PC-9 (cell line): ENCODE measurements at regions not wholly inside any gene's neighbourhood (a gene's known extent, or its start where the extent isn't known, plus 50 kb on each side); places are given as distances from the start of the nearest gene placed in this dataset.

Source experiments
- BruUV-seq: library from RNA; stranded (reverse); fragments of 400-500 nt; replicated peaks from 2 replicates; lab custom pipeline; 2021; lab: Mats Ljungman, UMichigan
- CTCF ChIA-PET: fragments of 300-600 bp; sonication (Branson Sonifier 250); formaldehyde crosslinking; loops from one replicate; lab custom pipeline; 2022; ENCODE audit warnings: antibody characterized with exemption; lab: Charles Lee
- POLR2A ChIA-PET: fragments of 300-600 bp; sonication (Branson Sonifier 250); formaldehyde crosslinking; loops from one replicate; lab custom pipeline; 2022; ENCODE audit warnings: antibody characterized with exemption; ENCODE audit not compliant: unreplicated experiment; lab: Charles Lee
- DNase-seq, 2 experiments: peaks; one replicate each; pipeline versions ENCODE4 v3.0.0 to v3.0.0-alpha.2; 2015 to 2022; ENCODE audit warnings: mixed read lengths in 1 of 2
- H2AFZ ChIP-seq: fragments of 200-600 bp; sonication (generic); 2 replicates; pipeline ENCODE4 v1.8.1; 2017; ENCODE audit warnings: antibody characterized with exemption
- H3F3A ChIP-seq: fragments of 200-600 bp; sonication (generic); 2 replicates; pipeline ENCODE4 v1.8.1; 2017; ENCODE audit warnings: antibody characterized with exemption, mild to moderate bottlenecking, low read depth; ENCODE audit not compliant: insufficient read depth
- H3K27ac ChIP-seq: fragments of 200-600 bp; sonication (generic); 2 replicates; pipeline ENCODE4 v1.6.1; 2016; ENCODE audit warnings: mixed run types
- H3K27me3 ChIP-seq: fragments of 200-600 bp; sonication (generic); 2 replicates; pipeline ENCODE4 v1.6.1; 2016; ENCODE audit warnings: low read depth, mixed run types; ENCODE audit not compliant: insufficient read depth
- H3K36me3 ChIP-seq: fragments of 200-600 bp; sonication (generic); 2 replicates; pipeline ENCODE4 v1.6.1; 2016; ENCODE audit warnings: low read depth, mixed run types
- H3K4me1 ChIP-seq: fragments of 200-600 bp; sonication (generic); replicated peaks from 2 replicates; pipeline ENCODE4 v1.6.1; 2016; ENCODE audit warnings: mixed run types; ENCODE audit not compliant: insufficient read depth
- H3K4me2 ChIP-seq: fragments of 200-600 bp; sonication (generic); 2 replicates; pipeline ENCODE4 v1.6.1; 2017; ENCODE audit warnings: mixed run types
- H3K4me3 ChIP-seq: fragments of 200-600 bp; sonication (generic); 2 replicates; pipeline ENCODE4 v1.6.1; 2016; ENCODE audit warnings: mixed run types
- H3K79me2 ChIP-seq: fragments of 200-600 bp; sonication (generic); 2 replicates; pipeline ENCODE4 v1.6.1; 2017; ENCODE audit warnings: low read depth, mixed run types
- H3K9me2 ChIP-seq: fragments of 200-600 bp; sonication (generic); 2 replicates; pipeline ENCODE4 v1.8.1; 2017; ENCODE audit warnings: mild to moderate bottlenecking; ENCODE audit not compliant: insufficient read depth
- H3K9me3 ChIP-seq: fragments of 200-600 bp; sonication (generic); 2 replicates; pipeline ENCODE4 v1.8.1; 2016; ENCODE audit warnings: low read depth; ENCODE audit not compliant: insufficient read depth
- H4K20me1 ChIP-seq: fragments of 200-600 bp; sonication (generic); 2 replicates; pipeline ENCODE4 v1.8.1; 2017; ENCODE audit not compliant: insufficient read depth
- CTCF ChIP-seq: fragments of 200-600 bp; sonication (generic); conservative IDR thresholded peaks from 2 replicates; pipeline ENCODE4 v1.6.1; 2017; ENCODE audit warnings: mixed run types, antibody characterized with exemption, mild to moderate bottlenecking, moderate library complexity
- EZH2 ChIP-seq: fragments of 200-600 bp; sonication (generic); IDR thresholded peaks from 2 replicates; pipeline ENCODE4 v1.8.0; 2017; ENCODE audit warnings: antibody characterized with exemption, low read depth
- intact Hi-C: fragments of 100-400 bp; cut with micrococcal nuclease; formaldehyde crosslinking; loops from one replicate; pipeline ENCODE4 v1.10.0; 2022; ENCODE audit not compliant: unreplicated experiment

- Histone ChIP-seq H3K4me3 (no peak overlapping the region), H3K4me1 (0 out of 2 replicates have a peak, but pooled peaks cover 4% of the 10 kb centered on the region), H3K27me3 (no peaks in the 10 kb centered on the region), H3K4me2 (no peak overlapping the region), H3F3A (no peaks in the 10 kb centered on the region), H2AFZ (no peak overlapping the region), H3K9me3 (no peaks in the 10 kb centered on the region), H3K36me3 (no peaks in the 10 kb centered on the region), H4K20me1 (no peaks in the 10 kb centered on the region), H3K27ac (no peak overlapping the region), H3K79me2 (no peaks in the 10 kb centered on the region), H3K9me2 (no peaks in the 10 kb centered on the region)
- DNase-seq: no peak
- TF ChIP-seq EZH2 (no peak), CTCF (no peak)
- ChIA-PET POLR2A (no interaction called here), CTCF (no interaction called here)
- intact Hi-C loops: no loop called here
- no TSS peak for BruUV-seq
These were observed 429.0 kb downstream of the LMO4 start for GRCh38 chr1:87757676-87758075.

GRCh38 chr1:87759421-87760087 lies 430.9 kb downstream of the LMO4 start:
- intact Hi-C loops: no loop called here
- Histone ChIP-seq H3K27ac (no peak overlapping the region), H3K79me2 (no peaks in the 10 kb centered on the region), H3K9me2 (no peaks in the 10 kb centered on the region), H3K36me3 (no peaks in the 10 kb centered on the region), H2AFZ (no peak overlapping the region), H3K9me3 (no peaks in the 10 kb centered on the region), H3K4me3 (no peak overlapping the region), H3K4me1 (no peaks in the 10 kb centered on the region), H3K27me3 (no peaks in the 10 kb centered on the region), H3K4me2 (no peak overlapping the region), H3F3A (no peaks in the 10 kb centered on the region), H4K20me1 (no peaks in the 10 kb centered on the region)
- no TSS peak for BruUV-seq
- ChIA-PET CTCF (no interaction called here), POLR2A (no interaction called here)
- TF ChIP-seq CTCF: no peak
- no peak for TF ChIP-seq EZH2
- no peak for DNase-seq

- ChIA-PET POLR2A (no interaction called here), CTCF (no interaction called here)
- DNase-seq: no peak
- no peak overlapping the region for H3K4me3 ChIP-seq
- no peaks in the 10 kb centered on the region for H3K9me3 ChIP-seq
- no peaks in the 10 kb centered on the region for H3K79me2 ChIP-seq
- no peaks in the 10 kb centered on the region for H3K27me3 ChIP-seq
- intact Hi-C loops: no loop called here
- no peaks in the 10 kb centered on the region for H3K4me1 ChIP-seq
- no peak overlapping the region for H3K27ac ChIP-seq
- H3K4me2 ChIP-seq: no peak overlapping the region
- no TSS peak for BruUV-seq
- TF ChIP-seq CTCF: no peak
- no peak for TF ChIP-seq EZH2
- H2AFZ ChIP-seq: no peak overlapping the region
- no peaks in the 10 kb centered on the region for H3F3A ChIP-seq
- no peaks in the 10 kb centered on the region for H3K9me2 ChIP-seq
- H3K36me3 ChIP-seq: no peaks in the 10 kb centered on the region
- H4K20me1 ChIP-seq: no peaks in the 10 kb centered on the region
These were observed 431.5 kb downstream of the LMO4 start for GRCh38 chr1:87760155-87760554.
